ENCODE measurements at regions not wholly inside any gene's neighbourhood (a gene's known extent, or its start where the extent isn't known, plus 50 kb on each side); places are given as distances from the start of the nearest gene placed in this dataset.

- DNase-seq: no peak
Measured at GRCh38 chr5:116372931-116373597, 201.6 kb downstream of the SEMA6A start.

GRCh38 chr5:116371935-116372334 lies 202.7 kb downstream of the SEMA6A start:
- H3K4me3 ChIP-seq (ENCODE audit: insufficient read depth, low read depth, low read length): no peak overlapping the region
- no peaks in the 10 kb centered on the region for H3K27me3 ChIP-seq (ENCODE audit: control insufficient read depth, insufficient read depth, low read length)
- DNase-seq: no peak
- no peaks in the 10 kb centered on the region for H3K36me3 ChIP-seq (replicated peaks; ENCODE audit: control insufficient read depth, insufficient read depth, low read length)

More at GRCh38 chr5:116372931-116373597, 201.6 kb downstream of the SEMA6A start:
- Histone ChIP-seq H3K27me3 (ENCODE audit: control insufficient read depth, insufficient read depth, low read length) (no peaks in the 10 kb centered on the region), H3K36me3 (replicated peaks; ENCODE audit: control insufficient read depth, insufficient read depth, low read length) (no peaks in the 10 kb centered on the region), H3K4me3 (ENCODE audit: insufficient read depth, low read depth, low read length) (no peak overlapping the region)

GRCh38 chr5:116371431-116371830 lies 203.2 kb downstream of the SEMA6A start:
- Histone ChIP-seq H3K27me3 (ENCODE audit: control insufficient read depth, insufficient read depth, low read length) (no peaks in the 10 kb centered on the region), H3K4me3 (ENCODE audit: insufficient read depth, low read depth, low read length) (no peak overlapping the region), H3K36me3 (replicated peaks; ENCODE audit: control insufficient read depth, insufficient read depth, low read length) (no peaks in the 10 kb centered on the region)
- DNase-seq: no peak

- H3K4me3 ChIP-seq (ENCODE audit: insufficient read depth, low read depth, low read length): no peak overlapping the region
- no peak for DNase-seq
- no peaks in the 10 kb centered on the region for H3K36me3 ChIP-seq (replicated peaks; ENCODE audit: control insufficient read depth, insufficient read depth, low read length)
- H3K27me3 ChIP-seq (ENCODE audit: control insufficient read depth, insufficient read depth, low read length): no peaks in the 10 kb centered on the region
Measured at GRCh38 chr5:116370886-116371285, 203.7 kb downstream of the SEMA6A start.

GRCh38 chr5:116370149-116370548 lies 204.5 kb downstream of the SEMA6A start:
- no peak for DNase-seq
- H3K27me3 ChIP-seq (ENCODE audit: control insufficient read depth, insufficient read depth, low read length): no peaks in the 10 kb centered on the region
- no peak overlapping the region for H3K4me3 ChIP-seq (ENCODE audit: insufficient read depth, low read depth, low read length)
- H3K36me3 ChIP-seq (replicated peaks; ENCODE audit: control insufficient read depth, insufficient read depth, low read length): no peaks in the 10 kb centered on the region

GRCh38 chr5:116365006-116365496 lies 209.6 kb downstream of the SEMA6A start:
- Histone ChIP-seq H3K27me3 (ENCODE audit: control insufficient read depth, insufficient read depth, low read length) (no peaks in the 10 kb centered on the region), H3K4me3 (ENCODE audit: insufficient read depth, low read depth, low read length) (no peak overlapping the region), H3K36me3 (replicated peaks; ENCODE audit: control insufficient read depth, insufficient read depth, low read length) (no peaks in the 10 kb centered on the region)
- no peak for DNase-seq

- Histone ChIP-seq H3K4me3 (ENCODE audit: insufficient read depth, low read depth, low read length) (no peak overlapping the region), H3K36me3 (replicated peaks; ENCODE audit: control insufficient read depth, insufficient read depth, low read length) (no peaks in the 10 kb centered on the region), H3K27me3 (ENCODE audit: control insufficient read depth, insufficient read depth, low read length) (no peaks in the 10 kb centered on the region)
- no peak for DNase-seq
Measured at GRCh38 chr5:116363780-116364179, 210.8 kb downstream of the SEMA6A start.

- Histone ChIP-seq H3K4me3 (ENCODE audit: insufficient read depth, low read depth, low read length) (peak overlapping the region; percentile 40; the same call in 1 of the 2 replicates), H3K36me3 (replicated peaks; ENCODE audit: control insufficient read depth, insufficient read depth, low read length) (no peaks in the 10 kb centered on the region), H3K27me3 (ENCODE audit: control insufficient read depth, insufficient read depth, low read length) (no peaks in the 10 kb centered on the region)
- DNase-seq: no peak
Measured at GRCh38 chr5:116361979-116362577, 212.5 kb downstream of the SEMA6A start.

- DNase-seq: peak; percentile 85
- Histone ChIP-seq H3K36me3 (replicated peaks; ENCODE audit: control insufficient read depth, insufficient read depth, low read length) (no peaks in the 10 kb centered on the region), H3K4me3 (ENCODE audit: insufficient read depth, low read depth, low read length) (peak overlapping the region; percentile 40; the same call in 1 of the 2 replicates), H3K27me3 (ENCODE audit: control insufficient read depth, insufficient read depth, low read length) (no peaks in the 10 kb centered on the region)
Measured at GRCh38 chr5:116361171-116361967, 213.3 kb downstream of the SEMA6A start.

GRCh38 chr5:116360008-116360853 lies 214.4 kb downstream of the SEMA6A start:
- DNase-seq: no peak
- Histone ChIP-seq H3K4me3 (ENCODE audit: insufficient read depth, low read depth, low read length) (no peak overlapping the region), H3K27me3 (ENCODE audit: control insufficient read depth, insufficient read depth, low read length) (no peaks in the 10 kb centered on the region), H3K36me3 (replicated peaks; ENCODE audit: control insufficient read depth, insufficient read depth, low read length) (no peaks in the 10 kb centered on the region)

GRCh38 chr5:116359592-116359991 lies 215.0 kb downstream of the SEMA6A start:
- Histone ChIP-seq H3K27me3 (ENCODE audit: control insufficient read depth, insufficient read depth, low read length) (no peaks in the 10 kb centered on the region), H3K4me3 (ENCODE audit: insufficient read depth, low read depth, low read length) (no peak overlapping the region), H3K36me3 (replicated peaks; ENCODE audit: control insufficient read depth, insufficient read depth, low read length) (no peaks in the 10 kb centered on the region)
- DNase-seq: no peak

GRCh38 chr5:116358911-116359418 lies 215.7 kb downstream of the SEMA6A start:
- no peak overlapping the region for H3K4me3 ChIP-seq (ENCODE audit: insufficient read depth, low read depth, low read length)
- no peaks in the 10 kb centered on the region for H3K36me3 ChIP-seq (replicated peaks; ENCODE audit: control insufficient read depth, insufficient read depth, low read length)
- no peaks in the 10 kb centered on the region for H3K27me3 ChIP-seq (ENCODE audit: control insufficient read depth, insufficient read depth, low read length)
- no peak for DNase-seq

GRCh38 chr5:116358015-116358523 lies 216.6 kb downstream of the SEMA6A start:
- H3K36me3 ChIP-seq (replicated peaks; ENCODE audit: control insufficient read depth, insufficient read depth, low read length): no peaks in the 10 kb centered on the region
- DNase-seq: no peak
- no peak overlapping the region for H3K4me3 ChIP-seq (ENCODE audit: insufficient read depth, low read depth, low read length)
- H3K27me3 ChIP-seq (ENCODE audit: control insufficient read depth, insufficient read depth, low read length): no peaks in the 10 kb centered on the region
